Vagina (tissue), 2 donors: ENCODE measurements at regions not wholly inside any gene's neighbourhood (a gene's known extent, or its start where the extent isn't known, plus 50 kb on each side); places are given as distances from the start of the nearest gene placed in this dataset.

Experiments used
- POLR2AphosphoS5 ChIP-seq, 2 donors: sonication (generic); formaldehyde crosslinking; IDR thresholded peaks; one replicate each; pipeline ENCODE4 v1.9.0; 2017; ENCODE audit warnings: antibody characterized with exemption in 2 of 2, mild to moderate bottlenecking in 2 of 2, low read depth in 1 of 2; ENCODE audit not compliant: insufficient read depth in 1 of 2
- TF ChIP-seq, protein P1 (sequence below), 3 experiments: fragments of 450-650 bp in 2 of 3; fragments of 200-600 bp in 1 of 3; sonication (generic) in 1 of 3; IDR thresholded peaks; one replicate each; pipeline ENCODE4 v1.5.1; 2017 to 2019; ENCODE audit warnings: antibody characterized with exemption in 3 of 3, mild to moderate bottlenecking in 2 of 3, moderate library complexity in 2 of 3

DNA sequence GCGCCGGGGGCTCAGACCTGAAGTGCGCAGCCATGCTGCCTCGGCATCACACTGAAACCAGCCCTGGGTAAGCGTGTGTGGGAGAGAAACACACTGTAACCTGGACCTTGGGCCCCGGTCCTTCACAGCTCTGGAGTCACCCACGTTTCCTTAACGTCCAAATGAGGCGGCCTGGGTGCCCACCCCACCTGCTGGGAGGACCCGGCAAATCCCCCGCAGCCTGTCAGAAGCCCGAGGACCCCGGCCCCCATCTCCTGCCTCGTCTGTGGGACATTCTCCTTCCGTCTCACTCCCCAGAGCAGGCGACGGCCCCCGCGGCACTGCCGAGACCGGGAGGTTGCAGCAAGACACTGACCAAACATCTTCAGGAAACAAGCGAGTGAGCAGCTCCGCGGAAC lies 66.5 kb upstream of the GALNT9 start:
- TF ChIP-seq, protein P1, sequence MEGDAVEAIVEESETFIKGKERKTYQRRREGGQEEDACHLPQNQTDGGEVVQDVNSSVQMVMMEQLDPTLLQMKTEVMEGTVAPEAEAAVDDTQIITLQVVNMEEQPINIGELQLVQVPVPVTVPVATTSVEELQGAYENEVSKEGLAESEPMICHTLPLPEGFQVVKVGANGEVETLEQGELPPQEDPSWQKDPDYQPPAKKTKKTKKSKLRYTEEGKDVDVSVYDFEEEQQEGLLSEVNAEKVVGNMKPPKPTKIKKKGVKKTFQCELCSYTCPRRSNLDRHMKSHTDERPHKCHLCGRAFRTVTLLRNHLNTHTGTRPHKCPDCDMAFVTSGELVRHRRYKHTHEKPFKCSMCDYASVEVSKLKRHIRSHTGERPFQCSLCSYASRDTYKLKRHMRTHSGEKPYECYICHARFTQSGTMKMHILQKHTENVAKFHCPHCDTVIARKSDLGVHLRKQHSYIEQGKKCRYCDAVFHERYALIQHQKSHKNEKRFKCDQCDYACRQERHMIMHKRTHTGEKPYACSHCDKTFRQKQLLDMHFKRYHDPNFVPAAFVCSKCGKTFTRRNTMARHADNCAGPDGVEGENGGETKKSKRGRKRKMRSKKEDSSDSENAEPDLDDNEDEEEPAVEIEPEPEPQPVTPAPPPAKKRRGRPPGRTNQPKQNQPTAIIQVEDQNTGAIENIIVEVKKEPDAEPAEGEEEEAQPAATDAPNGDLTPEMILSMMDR (IDR thresholded peaks at IDR 0.05) = no peak
- TF ChIP-seq POLR2AphosphoS5 (IDR thresholded peaks at IDR 0.05; ENCODE audit: insufficient read depth in 1 of 2, low read depth in 1 of 2) = no peak
